Adipocyte (in vitro differentiated cells): ENCODE measurements at regions not wholly inside any gene's neighbourhood (a gene's known extent, or its start where the extent isn't known, plus 50 kb on each side); places are given as distances from the start of the nearest gene placed in this dataset.
"Not testable (repeated sequence)": the region's sequence is repeated elsewhere in the genome, so short reads cannot be mapped to it uniquely, and the experiment has no call there.

Experiments
- DNase-seq: peaks from one replicate; pipeline ENCODE4 v3.0.0-alpha.2; 2015; ENCODE audit warnings: low read depth
- H3K27me3 ChIP-seq: replicated peaks from 2 replicates; pipeline ENCODE4 v1.7.0; 2013; ENCODE audit warnings: mild to moderate bottlenecking, low read length, moderate library complexity; ENCODE audit not compliant: control insufficient read depth, insufficient read depth
- H3K36me3 ChIP-seq: 2 replicates; pipeline ENCODE4 v1.7.0; 2013; ENCODE audit warnings: low read length, mild to moderate bottlenecking, moderate library complexity; ENCODE audit not compliant: control insufficient read depth, insufficient read depth, severe bottlenecking
- H3K4me1 ChIP-seq: 2 replicates; pipeline ENCODE4 v1.7.0; 2013; ENCODE audit warnings: mild to moderate bottlenecking, low read length, moderate library complexity; ENCODE audit not compliant: control insufficient read depth, insufficient read depth
- H3K4me3 ChIP-seq: 2 replicates; pipeline ENCODE4 v1.7.0; 2013; ENCODE audit warnings: mild to moderate bottlenecking, low read length, moderate library complexity
- H3K9ac ChIP-seq: 2 replicates; pipeline ENCODE4 v1.7.0; 2013; ENCODE audit warnings: mild to moderate bottlenecking, low read length, moderate library complexity
- H3K9me3 ChIP-seq: 2 replicates; pipeline ENCODE4 v1.7.0; 2013; ENCODE audit warnings: mild to moderate bottlenecking, low read length, moderate library complexity; ENCODE audit not compliant: control insufficient read depth

DNA sequence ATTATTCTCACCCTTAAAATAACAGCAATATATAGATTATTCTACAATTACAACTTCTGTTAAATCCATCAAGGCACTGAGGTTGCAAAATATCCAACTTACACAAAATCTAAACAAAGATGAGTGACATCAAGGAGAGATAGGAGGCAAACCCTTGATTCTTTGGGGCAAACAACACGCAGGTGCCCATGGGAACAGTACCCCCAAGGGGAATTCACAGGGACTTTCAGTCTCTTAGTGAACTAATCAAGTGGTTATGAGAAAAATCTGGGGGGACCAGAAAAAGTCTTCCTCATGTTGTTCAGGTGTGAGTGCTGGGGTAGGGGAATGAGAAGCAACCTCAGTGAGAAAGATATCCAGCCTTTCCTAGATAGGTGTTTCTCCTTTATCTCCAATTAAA lies 1107.9 kb downstream of the PLA2G4A start:
- H3K4me1 ChIP-seq, result no peaks in the 10 kb centered on the region
- no peaks in the 10 kb centered on the region for H3K9me3 ChIP-seq
- no peaks in the 10 kb centered on the region for H3K27me3 ChIP-seq
- DNase-seq, result no peak
- H3K36me3 ChIP-seq, result no peaks in the 10 kb centered on the region
- no peak overlapping the region for H3K4me3 ChIP-seq
- no peak overlapping the region for H3K9ac ChIP-seq

DNA sequence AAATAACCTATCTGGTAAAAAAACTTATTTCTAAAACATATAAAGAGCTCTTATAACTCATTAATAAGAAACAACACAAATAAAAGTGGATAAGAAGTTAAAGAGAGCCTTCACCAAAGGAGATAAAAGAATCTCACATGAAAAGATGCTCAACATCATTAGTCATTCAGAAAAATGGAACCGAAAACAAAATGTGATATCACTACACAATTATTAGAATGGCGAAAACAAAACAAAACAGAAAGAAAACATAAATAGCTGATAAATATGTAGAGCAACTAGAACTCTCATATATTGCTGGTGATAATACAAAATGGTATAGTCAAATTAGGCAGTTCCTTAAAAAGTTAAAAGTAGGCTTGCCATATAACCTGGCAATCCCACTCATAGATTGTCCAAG lies 1109.3 kb downstream of the PLA2G4A start:
- H3K4me1 ChIP-seq, result no peaks in the 10 kb centered on the region

DNA sequence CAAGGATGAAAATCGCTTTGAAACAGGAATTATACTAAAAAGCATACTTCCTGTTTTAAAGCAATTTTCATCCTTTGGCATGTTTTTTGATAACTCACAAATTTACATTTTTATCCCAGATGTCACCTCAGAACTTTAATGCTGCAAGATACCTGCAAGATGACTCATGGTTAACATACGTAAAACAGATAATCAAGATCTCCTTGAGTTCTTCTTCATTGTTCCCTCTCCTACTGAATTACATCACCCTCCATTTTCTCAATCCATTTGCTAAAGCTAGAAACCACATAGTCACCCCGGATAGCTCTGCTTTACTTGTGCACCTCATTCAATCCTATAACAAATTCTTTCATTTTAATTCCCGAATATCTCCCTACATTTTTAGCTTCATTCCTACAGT lies 1114.2 kb downstream of the PLA2G4A start:
- Histone ChIP-seq H3K9me3 (peaks cover 17% of the 10 kb centered on the region), H3K27me3 (no peaks in the 10 kb centered on the region), H3K4me3 (no peak overlapping the region), H3K4me1 (no peaks in the 10 kb centered on the region), H3K9ac (no peak overlapping the region), H3K36me3 (no peaks in the 10 kb centered on the region)
- DNase-seq, result no peak

More for the DNA sequence above, 1109.3 kb downstream of the PLA2G4A start:
- H3K4me3 ChIP-seq, result no peak overlapping the region
- no peaks in the 10 kb centered on the region for H3K36me3 ChIP-seq
- no peaks in the 10 kb centered on the region for H3K27me3 ChIP-seq
- no peak for DNase-seq
- H3K9me3 ChIP-seq, result no peaks in the 10 kb centered on the region
- no peak overlapping the region for H3K9ac ChIP-seq

DNA sequence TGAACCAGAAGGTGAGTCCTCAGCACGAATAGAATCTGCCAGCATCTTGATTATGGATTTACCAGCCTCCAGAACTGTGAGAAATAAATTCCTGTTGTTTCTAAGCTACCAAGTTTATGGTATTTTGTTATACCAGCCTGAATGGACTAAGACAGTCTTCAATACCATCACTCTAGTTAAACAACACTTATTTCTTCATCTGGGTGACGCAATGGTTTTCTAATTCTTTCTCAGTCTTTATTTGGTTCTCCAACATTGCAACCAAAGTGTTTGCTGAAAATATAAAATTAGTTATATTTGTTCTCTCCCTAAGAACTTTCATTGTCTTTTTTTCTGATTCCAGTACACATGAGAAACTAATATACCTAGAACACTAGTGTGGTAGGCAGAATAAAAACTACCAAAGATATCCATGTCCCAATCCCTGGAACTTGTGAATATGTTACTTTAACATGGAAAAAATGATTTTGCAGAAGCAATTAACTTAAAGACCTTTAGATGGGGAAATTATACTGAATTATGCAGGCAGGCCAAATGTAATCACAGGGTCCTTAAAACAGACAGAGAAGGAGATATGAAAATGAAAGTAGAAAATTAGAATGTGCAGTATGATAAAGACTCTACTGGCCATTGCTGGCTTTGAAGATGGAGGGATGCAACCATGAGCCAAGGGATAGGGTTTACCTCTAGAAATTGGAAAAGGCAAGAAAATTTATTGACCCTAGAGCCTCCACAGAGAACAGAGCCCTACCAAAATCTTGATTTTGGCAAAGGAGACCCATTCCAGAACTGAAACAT lies 1115.1 kb downstream of the PLA2G4A start:
- Histone ChIP-seq H3K9me3 (peaks cover 17% of the 10 kb centered on the region), H3K27me3 (no peaks in the 10 kb centered on the region), H3K36me3 (no peaks in the 10 kb centered on the region), H3K4me3 (no peak overlapping the region), H3K9ac (no peak overlapping the region), H3K4me1 (no peaks in the 10 kb centered on the region)
- DNase-seq, result peak; percentile 11

DNA sequence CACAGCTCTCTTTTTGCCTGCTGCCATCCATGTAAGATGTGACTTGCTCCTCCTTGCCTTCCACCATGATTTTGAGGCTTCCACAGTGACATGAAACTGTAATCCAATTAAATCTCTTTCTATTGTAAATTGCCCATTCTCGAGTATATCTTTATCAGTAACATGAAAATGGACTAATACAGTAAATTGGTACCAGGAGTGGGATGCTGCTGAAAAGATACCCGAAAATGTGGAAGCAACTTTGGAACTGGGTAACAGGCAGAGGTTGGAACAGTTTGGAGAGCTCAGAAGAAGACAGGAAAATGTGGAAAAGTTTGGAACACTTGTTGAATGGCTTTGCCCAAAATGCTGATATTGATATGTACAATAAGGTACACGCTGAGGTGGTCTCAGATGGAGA lies 1117.9 kb downstream of the PLA2G4A start:
- not testable (repeated sequence) for DNase-seq, H3K4me1 ChIP-seq, H3K4me3 ChIP-seq, H3K36me3 ChIP-seq, H3K9ac ChIP-seq, H3K27me3 ChIP-seq
- H3K9me3 ChIP-seq, result peaks cover 26% of the 10 kb centered on the region

DNA sequence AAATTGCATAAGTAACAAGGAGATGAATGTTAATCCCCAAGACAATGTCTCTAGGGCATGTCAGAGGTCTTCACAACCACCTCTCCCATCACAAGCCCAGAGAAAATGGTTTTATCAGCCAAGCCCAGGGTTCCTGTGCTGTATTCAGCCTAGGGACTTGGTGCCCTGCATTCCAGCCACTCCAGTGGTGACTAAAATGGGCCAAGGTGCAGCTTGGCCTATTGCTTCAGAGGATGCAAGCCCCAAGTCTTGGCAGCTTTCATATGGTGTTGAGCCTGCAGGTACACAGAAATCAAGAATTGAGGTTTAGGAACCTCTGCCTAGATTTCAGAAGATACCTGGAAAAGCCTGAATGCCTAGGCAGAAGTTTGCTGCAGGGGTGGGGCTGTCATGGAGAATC lies 1118.6 kb downstream of the PLA2G4A start:
- H3K9ac ChIP-seq, result no peak overlapping the region
- no peak for DNase-seq
- H3K36me3 ChIP-seq, result no peaks in the 10 kb centered on the region
- peaks cover 33% of the 10 kb centered on the region for H3K9me3 ChIP-seq
- no peaks in the 10 kb centered on the region for H3K4me1 ChIP-seq
- H3K27me3 ChIP-seq, result no peaks in the 10 kb centered on the region
- no peak overlapping the region for H3K4me3 ChIP-seq

DNA sequence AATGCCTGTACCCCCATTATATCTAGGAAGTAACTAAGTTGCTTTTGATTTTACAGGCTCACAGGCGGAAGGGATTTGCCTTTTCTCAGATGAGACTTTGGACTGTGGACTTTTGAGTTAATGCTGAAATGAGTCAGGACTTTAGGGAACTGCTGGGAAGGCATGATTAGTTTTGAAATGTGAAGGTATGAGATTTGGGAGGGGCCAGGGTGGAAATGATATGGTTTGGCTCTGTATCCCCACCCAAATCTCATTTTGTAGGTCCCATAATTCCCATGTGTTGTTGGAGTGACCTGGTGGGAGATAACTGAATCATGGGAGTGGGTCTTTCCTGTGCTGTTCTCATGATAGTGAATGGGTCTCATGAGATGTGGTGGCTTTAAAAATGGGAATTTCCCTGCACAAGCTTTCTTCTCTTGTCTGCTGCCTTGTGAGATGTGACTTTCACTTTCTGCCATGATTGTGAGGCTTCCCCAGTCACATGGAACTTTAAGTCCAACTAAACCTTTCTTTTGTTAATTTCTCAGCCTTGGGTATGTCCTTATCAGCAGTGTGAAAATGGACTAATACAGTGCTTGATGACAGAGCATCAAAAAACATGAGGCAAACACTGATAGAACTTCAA lies 1119.5 kb downstream of the PLA2G4A start:
- DNase-seq, result no peak
- Histone ChIP-seq H3K36me3 (no peaks in the 10 kb centered on the region), H3K9ac (no peak overlapping the region), H3K4me1 (no peaks in the 10 kb centered on the region), H3K9me3 (peaks cover 39% of the 10 kb centered on the region), H3K4me3 (no peak overlapping the region), H3K27me3 (no peaks in the 10 kb centered on the region)

DNA sequence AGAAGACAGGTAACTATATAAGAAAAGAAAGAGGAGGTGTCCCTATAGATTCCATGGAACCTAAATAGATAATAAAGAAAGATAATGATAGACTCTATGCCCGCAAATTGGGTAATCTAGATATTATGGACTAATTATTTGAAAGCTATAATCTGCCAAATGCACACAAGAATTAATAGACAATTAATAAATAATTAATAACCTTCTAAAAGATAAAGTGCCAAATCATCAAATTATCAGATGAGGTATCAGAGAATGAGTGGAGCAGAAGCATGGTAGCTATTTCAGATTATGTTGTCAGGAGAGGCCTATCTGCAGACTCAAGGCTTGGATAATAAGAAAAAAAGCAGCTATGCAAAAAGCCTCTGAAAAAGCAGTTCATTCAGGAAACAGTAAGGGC lies 1120.8 kb downstream of the PLA2G4A start:
- no peak overlapping the region for H3K9ac ChIP-seq
- no peaks in the 10 kb centered on the region for H3K27me3 ChIP-seq
- H3K4me3 ChIP-seq, result no peak overlapping the region
- no peaks in the 10 kb centered on the region for H3K36me3 ChIP-seq
- no peak for DNase-seq
- H3K9me3 ChIP-seq, result peaks cover 37% of the 10 kb centered on the region
- H3K4me1 ChIP-seq, result no peaks in the 10 kb centered on the region

DNA sequence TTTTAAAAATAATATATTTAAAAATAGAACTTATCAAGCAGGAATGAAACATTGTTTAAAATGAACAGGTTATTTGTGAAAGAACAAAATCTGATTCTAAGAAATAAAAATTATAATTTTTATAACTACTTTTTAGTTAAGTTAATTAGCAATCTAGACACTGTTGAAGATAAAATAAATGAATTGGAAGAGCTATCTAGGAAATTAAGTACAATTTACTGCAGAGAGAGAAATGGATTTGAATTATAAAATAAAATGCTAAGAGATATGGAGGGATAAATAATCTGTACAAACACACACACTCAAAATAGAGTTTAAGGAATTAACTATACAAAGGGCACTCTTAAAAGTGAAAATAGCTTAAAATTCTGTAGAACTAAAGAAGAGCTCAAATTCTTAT lies 1123.1 kb downstream of the PLA2G4A start:
- no peaks in the 10 kb centered on the region for H3K4me1 ChIP-seq
- no peak overlapping the region for H3K9ac ChIP-seq
- H3K4me3 ChIP-seq, result no peak overlapping the region
- DNase-seq, result no peak
- H3K36me3 ChIP-seq, result no peaks in the 10 kb centered on the region
- peaks cover 31% of the 10 kb centered on the region for H3K9me3 ChIP-seq
- no peaks in the 10 kb centered on the region for H3K27me3 ChIP-seq

DNA sequence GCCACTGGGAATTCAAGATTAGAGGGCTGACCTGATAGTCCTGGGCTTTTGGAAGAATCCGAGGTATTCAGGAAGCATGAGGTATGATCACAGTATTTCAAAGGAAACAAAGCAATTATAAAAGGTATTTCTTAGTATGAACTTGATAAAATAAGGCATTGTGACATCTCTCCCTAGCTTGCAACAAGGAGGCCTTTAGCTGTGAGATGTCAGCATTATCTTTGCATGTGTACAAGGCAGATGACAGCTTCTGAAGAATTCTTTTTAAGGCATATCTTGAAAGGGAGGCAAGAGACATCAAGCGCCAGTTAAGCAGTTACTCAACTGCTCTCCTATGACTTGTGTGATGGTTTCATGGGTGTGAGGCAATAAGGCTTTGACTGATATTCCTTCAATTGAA lies 1123.7 kb downstream of the PLA2G4A start:
- Histone ChIP-seq H3K27me3 (no peaks in the 10 kb centered on the region), H3K36me3 (no peaks in the 10 kb centered on the region), H3K4me3 (no peak overlapping the region), H3K4me1 (peaks cover 3% of the 10 kb centered on the region), H3K9me3 (peaks cover 24% of the 10 kb centered on the region), H3K9ac (no peak overlapping the region)
- DNase-seq, result no peak

DNA sequence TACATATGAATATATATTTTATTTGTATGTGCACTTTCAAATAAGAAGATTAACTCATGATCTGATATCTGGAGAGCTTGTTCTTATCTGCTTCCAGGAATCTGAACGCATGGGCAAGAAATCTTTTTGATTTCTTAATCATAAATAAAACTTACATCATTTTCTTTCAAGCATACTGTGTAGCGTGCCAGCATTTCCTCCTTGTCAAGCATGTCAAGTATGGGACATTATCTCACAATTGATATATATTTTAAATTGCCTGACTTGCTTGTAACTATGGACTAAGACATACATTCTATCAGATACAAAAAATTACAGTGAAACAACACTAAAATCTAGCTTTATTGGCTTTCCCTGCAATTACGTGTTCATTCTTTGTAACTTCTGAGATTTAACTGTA lies 1128.2 kb downstream of the PLA2G4A start:
- Histone ChIP-seq H3K4me1 (peaks cover 3% of the 10 kb centered on the region), H3K9me3 (peaks cover 11% of the 10 kb centered on the region), H3K27me3 (no peaks in the 10 kb centered on the region), H3K9ac (no peak overlapping the region), H3K36me3 (no peaks in the 10 kb centered on the region), H3K4me3 (no peak overlapping the region)
- DNase-seq, result no peak
